Stimulated activated naive CD8-positive, alpha-beta T cell treated with anti-CD3 and anti-CD28 coated beads, Interleukin-15, amount 100 ng/mL, for 72 hours (primary cell): ENCODE measurements at regions not wholly inside any gene's neighbourhood (a gene's known extent, or its start where the extent isn't known, plus 50 kb on each side); places are given as distances from the start of the nearest gene placed in this dataset.

Source experiments
- ATAC-seq: fragments of 150-1000 bp; cut with Tn5 transposase; 2 replicates; pipeline ENCODE4 v1.10.0; 2021; ENCODE audit warnings: mild to moderate bottlenecking, moderate library complexity
- DNase-seq, 2 donors: peaks; one replicate each; pipeline ENCODE4 v3.0.0; 2021 to 2022
- H3K27ac Mint-ChIP-seq, 2 donors: one replicate each; pipeline ENCODE4 v1.8.0; 2022; ENCODE audit warnings: mild to moderate bottlenecking in 2 of 2, mixed read lengths in 2 of 2, moderate library complexity in 2 of 2
- H3K27me3 Mint-ChIP-seq: one replicate; pipeline ENCODE4 v1.8.0; 2022; ENCODE audit warnings: mixed read lengths
- H3K4me1 Mint-ChIP-seq: one replicate; pipeline ENCODE4 v1.8.0; 2022; ENCODE audit warnings: mild to moderate bottlenecking, mixed read lengths
- H3K4me3 Mint-ChIP-seq, 2 donors: one replicate each; pipeline ENCODE4 v1.8.0; 2022; ENCODE audit warnings: mild to moderate bottlenecking in 2 of 2, mixed read lengths in 2 of 2, moderate library complexity in 1 of 2
- H3K9me3 Mint-ChIP-seq, 2 donors: one replicate each; pipeline ENCODE4 v1.8.0; 2022; ENCODE audit warnings: mixed read lengths in 2 of 2

GRCh38 chr9:4359016-4359415, 59.1 kb upstream of the GLIS3 start:
- H3K27ac Mint-ChIP-seq: no peak overlapping the region
- DNase-seq: no peak
- H3K4me1 Mint-ChIP-seq: no peaks in the 10 kb centered on the region
- peaks cover 17% of the 10 kb centered on the region for H3K27me3 Mint-ChIP-seq
- H3K4me3 Mint-ChIP-seq: no peak overlapping the region
- no peak for ATAC-seq
- no peaks in the 10 kb centered on the region for H3K9me3 Mint-ChIP-seq

- peaks cover 17% of the 10 kb centered on the region for H3K27me3 Mint-ChIP-seq
- ATAC-seq (no peak), DNase-seq (no peak)
- no peak overlapping the region for H3K27ac Mint-ChIP-seq
- no peaks in the 10 kb centered on the region for H3K4me1 Mint-ChIP-seq
- no peak overlapping the region for H3K4me3 Mint-ChIP-seq
- no peaks in the 10 kb centered on the region for H3K9me3 Mint-ChIP-seq
These were observed 58.1 kb upstream of the GLIS3 start for GRCh38 chr9:4357929-4358328.

- Mint-ChIP-seq H3K4me3 (no peak overlapping the region), H3K27ac (no peak overlapping the region), H3K27me3 (peaks cover 17% of the 10 kb centered on the region), H3K9me3 (no peaks in the 10 kb centered on the region), H3K4me1 (no peaks in the 10 kb centered on the region)
- no peak for DNase-seq
- ATAC-seq: no peak
These were observed 56.4 kb upstream of the GLIS3 start for GRCh38 chr9:4356306-4356705.

GRCh38 chr9:4353236-4353635, 53.4 kb upstream of the GLIS3 start:
- no peaks in the 10 kb centered on the region for H3K9me3 Mint-ChIP-seq
- no peak overlapping the region for H3K27ac Mint-ChIP-seq
- DNase-seq: no peak
- H3K4me3 Mint-ChIP-seq: no peak overlapping the region
- H3K4me1 Mint-ChIP-seq: no peaks in the 10 kb centered on the region
- no peak for ATAC-seq
- peaks cover 17% of the 10 kb centered on the region for H3K27me3 Mint-ChIP-seq

GRCh38 chr9:4349816-4350418, 50.0 kb upstream of the GLIS3 start:
- DNase-seq: no peak
- H3K27ac Mint-ChIP-seq: no peak overlapping the region
- H3K4me1 Mint-ChIP-seq: peaks cover 8% of the 10 kb centered on the region
- H3K27me3 Mint-ChIP-seq: peaks cover 9% of the 10 kb centered on the region
- no peak overlapping the region for H3K4me3 Mint-ChIP-seq
- ATAC-seq: no peak
- no peaks in the 10 kb centered on the region for H3K9me3 Mint-ChIP-seq
